Astrocyte of the hippocampus (primary cell): ENCODE measurements at regions not wholly inside any gene's neighbourhood (a gene's known extent, or its start where the extent isn't known, plus 50 kb on each side); places are given as distances from the start of the nearest gene placed in this dataset.

ENCODE experiments used
- DNase-seq: peaks from one replicate; pipeline ENCODE4 v3.0.0; 2011; ENCODE audit warnings: low read depth, low spot score

- DNase-seq = no peak
Measured at GRCh38 chr12:108076556-108076955, 52.5 kb upstream of the WSCD2 start.

- no peak for DNase-seq
Measured at GRCh38 chr12:108078428-108078827, 50.7 kb upstream of the WSCD2 start.
